PC-9 (cell line): ENCODE measurements at regions not wholly inside any gene's neighbourhood (a gene's known extent, or its start where the extent isn't known, plus 50 kb on each side); places are given as distances from the start of the nearest gene placed in this dataset.

Source experiments
- CTCF ChIP-seq: fragments of 200-600 bp; sonication (generic); conservative IDR thresholded peaks from 2 replicates; pipeline ENCODE4 v1.6.1; 2017; ENCODE audit warnings: mixed run types, antibody characterized with exemption, mild to moderate bottlenecking, moderate library complexity
- EZH2 ChIP-seq: fragments of 200-600 bp; sonication (generic); IDR thresholded peaks from 2 replicates; pipeline ENCODE4 v1.8.0; 2017; ENCODE audit warnings: antibody characterized with exemption, low read depth

GRCh38 chr22:33162196-33162595 is 104.0 kb upstream of the SYN3 start:
- TF ChIP-seq CTCF: no peak
- no peak for TF ChIP-seq EZH2
